GM10266 (cell line): ENCODE measurements at regions not wholly inside any gene's neighbourhood (a gene's known extent, or its start where the extent isn't known, plus 50 kb on each side); places are given as distances from the start of the nearest gene placed in this dataset.

ENCODE experiments used
- DNase-seq: peaks from one replicate; pipeline ENCODE4 v3.0.0; 2012; ENCODE audit errors: extremely low spot score
- CTCF ChIP-seq: IDR thresholded peaks from 2 replicates; pipeline ENCODE4 v1.5.1; 2012; ENCODE audit warnings: mild to moderate bottlenecking, low read depth; ENCODE audit not compliant: control insufficient read depth, insufficient read depth; ENCODE audit errors: missing control alignments

DNA sequence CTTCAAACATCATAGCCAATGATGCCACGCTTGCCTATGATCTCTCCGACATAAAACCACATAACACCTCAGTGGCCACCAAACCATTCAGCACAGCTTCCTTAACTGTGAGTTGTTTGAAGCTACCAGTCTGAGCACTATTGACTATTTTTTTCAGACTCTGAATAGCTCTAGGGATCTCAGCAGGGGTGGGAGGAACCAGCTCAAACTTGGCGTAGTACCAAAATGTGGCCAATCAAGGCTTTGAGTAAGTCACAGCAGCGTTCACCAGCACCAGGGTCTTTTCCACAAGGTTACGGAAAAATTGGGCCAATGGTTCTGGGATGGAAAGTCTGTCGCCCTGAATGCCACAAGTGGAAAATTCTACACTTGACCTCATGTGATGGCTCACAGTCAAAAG is 70.6 kb downstream of the SMPDL3A start:
- TF ChIP-seq CTCF: no peak
- DNase-seq: no peak

DNA sequence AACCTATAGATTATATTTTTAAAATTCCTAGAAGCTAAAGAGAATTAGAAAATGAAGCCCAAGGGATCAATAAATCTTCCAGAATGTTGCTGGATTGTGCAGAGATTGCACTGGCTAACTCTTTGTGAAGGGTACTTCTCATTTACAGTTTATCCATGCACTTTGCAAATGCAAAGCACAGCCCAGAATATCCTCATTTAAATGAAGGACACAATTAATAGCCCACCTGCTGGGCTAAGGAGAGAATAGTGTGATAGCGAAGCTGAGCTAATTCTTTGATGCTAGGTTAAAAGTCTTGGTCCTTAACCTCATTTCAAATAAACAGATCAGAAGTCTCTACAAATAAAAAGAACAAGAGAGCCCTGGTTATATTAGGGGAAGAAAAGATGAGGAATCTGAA is 72.5 kb downstream of the SMPDL3A start:
- TF ChIP-seq CTCF: no peak
- no peak for DNase-seq

GRCh38 chr6:122868137-122868536 is 79.1 kb downstream of the SMPDL3A start:
- no peak for DNase-seq
- no peak for TF ChIP-seq CTCF

DNA sequence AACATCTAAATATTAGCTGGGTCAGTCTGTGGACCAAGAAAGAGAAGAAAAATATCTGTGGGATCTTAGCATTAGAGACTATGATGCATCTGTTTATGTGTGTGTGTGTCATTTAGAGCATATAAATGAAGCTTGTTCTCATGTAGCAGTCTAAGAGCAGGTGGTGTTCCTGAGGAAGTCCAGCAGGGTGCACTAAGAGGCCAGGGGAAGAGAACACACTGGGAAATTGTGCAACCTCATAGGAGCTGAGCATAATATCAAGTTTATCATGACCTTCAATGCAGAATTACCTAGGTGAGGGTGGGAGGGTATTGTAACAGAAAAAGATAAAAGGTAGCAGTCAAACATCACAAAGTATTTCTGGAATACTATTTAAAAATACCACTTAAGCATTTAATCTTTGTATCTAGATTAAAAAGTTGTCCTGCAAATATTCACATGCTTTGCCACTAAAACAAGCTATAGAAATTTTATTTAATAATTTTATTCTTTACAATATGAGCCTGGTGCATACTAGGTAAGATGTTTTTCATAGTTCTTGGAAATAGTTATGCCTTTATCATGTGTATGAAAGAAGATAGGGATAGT is 80.5 kb downstream of the SMPDL3A start:
- peak; percentile 36 for DNase-seq
- peak; percentile 41 for TF ChIP-seq CTCF

DNA sequence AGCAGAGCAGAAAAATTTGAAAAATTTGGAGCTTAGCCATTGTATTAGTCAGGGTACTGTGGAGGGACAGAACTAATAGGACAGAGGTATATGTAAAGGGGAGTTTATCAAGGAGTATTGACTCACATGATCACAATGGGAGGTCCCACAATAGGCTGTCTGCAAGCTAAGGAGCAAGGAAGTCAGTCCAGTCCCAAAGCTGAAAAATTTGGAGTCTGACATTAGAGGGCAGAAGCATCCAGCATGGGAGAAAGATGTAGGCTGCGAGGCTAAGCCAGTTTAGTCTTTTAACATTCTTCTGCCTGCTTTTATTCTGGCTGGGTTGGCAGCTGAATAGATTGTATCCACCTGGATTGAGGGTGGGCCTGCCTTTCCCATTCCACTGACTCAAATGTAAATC is 82.0 kb downstream of the SMPDL3A start:
- DNase-seq: no peak
- no peak for TF ChIP-seq CTCF

DNA sequence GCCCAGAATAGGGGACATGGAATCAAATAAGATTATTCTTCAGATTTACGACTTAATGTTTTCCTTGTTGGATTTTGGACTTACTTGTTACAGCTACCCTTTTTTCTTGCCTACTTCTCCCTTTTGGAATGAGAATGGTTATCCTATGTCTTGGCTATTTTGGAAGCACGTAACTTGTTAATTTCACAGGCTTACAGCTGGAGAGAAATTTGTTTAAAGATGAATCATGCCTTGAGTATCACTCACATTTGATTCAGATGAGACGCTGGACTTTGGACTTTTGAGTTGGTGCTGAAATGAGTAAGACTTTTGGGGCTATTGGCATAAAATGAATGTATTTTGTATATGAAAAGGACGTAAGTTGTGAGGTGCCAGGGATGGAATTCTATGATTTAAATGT is 83.3 kb downstream of the SMPDL3A start:
- TF ChIP-seq CTCF: no peak
- no peak for DNase-seq

- no peak for TF ChIP-seq CTCF
- DNase-seq: no peak
These were observed 88.2 kb downstream of the SMPDL3A start for GRCh38 chr6:122877302-122877701.
